Fibroblast of lung (primary cell): ENCODE measurements at regions not wholly inside any gene's neighbourhood (a gene's known extent, or its start where the extent isn't known, plus 50 kb on each side); places are given as distances from the start of the nearest gene placed in this dataset.

Experiments
- CTCF ChIP-seq, 2 donors: IDR thresholded peaks in 1 of 2; conservative IDR thresholded peaks in 1 of 2; 1 replicate in 1 of 2; 2 replicates in 1 of 2; pipeline ENCODE4 v1.5.1; 2011 to 2012; ENCODE audit warnings: low read length in 2 of 2, control low read depth in 1 of 2, inconsistent platforms in 1 of 2, low read depth in 1 of 2, mild to moderate bottlenecking in 1 of 2
- EZH2 ChIP-seq: IDR thresholded peaks from 2 replicates; pipeline ENCODE4 v1.5.1; 2012; ENCODE audit warnings: low read length, control low read depth, mild to moderate bottlenecking; ENCODE audit errors: missing control alignments

DNA sequence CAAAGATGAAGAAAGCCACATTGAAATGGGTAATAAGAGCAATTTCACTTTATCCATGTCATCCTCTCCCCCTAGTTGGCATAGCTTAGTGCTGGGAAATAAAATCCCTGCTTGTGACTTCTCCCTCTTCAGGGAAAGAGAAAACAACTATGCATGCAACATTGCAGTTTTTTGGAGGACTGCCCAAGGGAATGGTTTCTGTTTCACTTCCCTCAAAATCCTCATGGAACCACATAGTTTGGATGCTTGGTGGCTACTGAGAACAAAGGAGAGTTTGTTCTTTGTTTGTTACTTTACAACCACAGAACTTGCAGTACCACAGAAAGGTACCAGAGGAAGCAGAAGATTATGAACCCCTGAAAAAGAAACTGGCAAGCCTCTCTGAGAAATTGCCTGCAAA lies 384.6 kb upstream of the RORA start:
- no peak for TF ChIP-seq CTCF (conservative IDR thresholded peaks at IDR 0.05 in 1 of 2, IDR thresholded peaks at IDR 0.05 in 1 of 2; ENCODE audit: low read depth in 1 of 2, low read length in 2 of 2)
- TF ChIP-seq EZH2: no peak
